A549 (cell line): ENCODE measurements at regions not wholly inside any gene's neighbourhood (a gene's known extent, or its start where the extent isn't known, plus 50 kb on each side); places are given as distances from the start of the nearest gene placed in this dataset.

Experiments used
- ATAC-seq, 2 experiments: fragments of 200-7000 bp in 1 of 2; fragments of >200 bp in 1 of 2; cut with Nextera tagmentation in 1 of 2; cut with Tn5 transposase in 1 of 2; 3 replicates each; pipeline versions ENCODE4 v1.8.0 to v1.9.1; 2018 to 2020; ENCODE audit warnings: mild to moderate bottlenecking in 1 of 2, moderate library complexity in 1 of 2
- CTCF ChIA-PET: fragments of 300-600 bp; sonication (Branson Sonifier 250); formaldehyde crosslinking; extraction: SDS; loops from one replicate; lab custom pipeline; 2021; ENCODE audit warnings: antibody characterized with exemption, inconsistent platforms; lab: Yijun Ruan, JAX
- POLR2A ChIA-PET: fragments of 350-600 bp; formaldehyde crosslinking; extraction: SDS; loops from one replicate; lab custom pipeline; 2021; ENCODE audit warnings: antibody characterized with exemption, inconsistent platforms; lab: Yijun Ruan, JAX
- DNase-seq, 2 experiments: peaks; one replicate each; pipeline versions ENCODE4 v3.0.0 to v3.0.0-alpha.2; 2011 to 2016; ENCODE audit warnings: low read depth in 1 of 2, low spot score in 1 of 2
- FAIRE-seq: peaks from 2 replicates; lab custom pipeline; 2011; peaks lifted over from hg19 to GRCh38; lab: Jason Lieb, UNC
- H3K27ac ChIP-seq, 2 experiments: fragments of >200 bp; sonication (Bioruptor Twin); formaldehyde crosslinking; 3 replicates each; pipeline ENCODE4 v1.5.1; 2016 to 2017
- H3K4me1 ChIP-seq: fragments of >200 bp; sonication (Bioruptor Twin); formaldehyde crosslinking; 3 replicates; pipeline ENCODE4 v1.6.1; 2016
- H3K4me2 ChIP-seq: fragments of >200 bp; sonication (Bioruptor Twin); formaldehyde crosslinking; 3 replicates; pipeline ENCODE4 v1.6.1; 2016
- H3K4me3 ChIP-seq: fragments of >200 bp; sonication (Bioruptor Twin); formaldehyde crosslinking; 3 replicates; pipeline ENCODE4 v1.5.1; 2016
- H3K9me3 ChIP-seq: fragments of >200 bp; sonication (Bioruptor Twin); formaldehyde crosslinking; 3 replicates; pipeline ENCODE4 v1.6.1; 2016
- ATOH8 ChIP-seq: fragments of 250-450 bp; sonication (Bioruptor Pico); IDR thresholded peaks from 2 replicates; pipeline ENCODE4 v1.5.0; 2020; ENCODE audit warnings: low read depth, mild to moderate bottlenecking, moderate library complexity
- CEBPB ChIP-seq, 2 experiments: fragments of >200 bp in 1 of 2; sonication (Bioruptor Twin) in 1 of 2; formaldehyde crosslinking in 1 of 2; IDR thresholded peaks; 2 replicates each; pipeline ENCODE4 v1.6.1; 2012 to 2016
- CHD2 ChIP-seq: fragments of 150-350 bp; IDR thresholded peaks from 2 replicates; pipeline ENCODE4 v1.6.1; 2014; ENCODE audit warnings: low read length; ENCODE audit not compliant: partially characterized antibody
- CHD4 ChIP-seq: fragments of 200-600 bp; sonication (generic); IDR thresholded peaks from 2 replicates; pipeline ENCODE4 v1.6.1; 2016; ENCODE audit warnings: antibody characterized with exemption, mild to moderate bottlenecking, borderline replicate concordance
- EP300 ChIP-seq, 2 experiments: fragments of >200 bp; sonication (Bioruptor Twin); formaldehyde crosslinking; IDR thresholded peaks; 2 replicates in 1 of 2; 3 replicates in 1 of 2; pipeline ENCODE4 v1.6.1; 2016 to 2017
- ESRRA ChIP-seq: fragments of 150-350 bp; IDR thresholded peaks from 2 replicates; pipeline ENCODE4 v1.6.1; 2014; ENCODE audit warnings: mild to moderate bottlenecking, low read length, borderline replicate concordance
- HOXA7 ChIP-seq: fragments of 250-450 bp; sonication (Bioruptor Pico); IDR thresholded peaks from 2 replicates; pipeline ENCODE4 v1.5.0; 2020; ENCODE audit warnings: mild to moderate bottlenecking, moderate library complexity
- HOXB13 ChIP-seq: fragments of 250-450 bp; sonication (Bioruptor Pico); IDR thresholded peaks from 2 replicates; pipeline ENCODE4 v1.5.0; 2020; ENCODE audit warnings: low read depth, mild to moderate bottlenecking, moderate library complexity
- HOXB5 ChIP-seq: fragments of 250-450 bp; sonication (Bioruptor Pico); IDR thresholded peaks from 2 replicates; pipeline ENCODE4 v1.5.0; 2020; ENCODE audit warnings: mild to moderate bottlenecking, moderate library complexity
- JUN ChIP-seq, 2 experiments: fragments of >200 bp; sonication (Bioruptor Twin); formaldehyde crosslinking; IDR thresholded peaks; 2 replicates in 1 of 2; 3 replicates in 1 of 2; pipeline ENCODE4 v1.6.1; 2016 to 2017
- KDM1A ChIP-seq: fragments of 200-600 bp; sonication (generic); IDR thresholded peaks from 2 replicates; pipeline ENCODE4 v1.6.1; 2016; ENCODE audit warnings: low read depth, mild to moderate bottlenecking
- MAFK ChIP-seq: fragments of 450-650 bp; IDR thresholded peaks from 2 replicates; pipeline ENCODE4 v1.6.1; 2014; ENCODE audit not compliant: partially characterized antibody
- MAZ ChIP-seq: fragments of 150-350 bp; IDR thresholded peaks from 2 replicates; pipeline ENCODE4 v1.6.1; 2014; ENCODE audit warnings: antibody characterized with exemption, low read depth, low read length, borderline replicate concordance
- NPAS2 ChIP-seq: fragments of 250-450 bp; sonication (Bioruptor Pico); IDR thresholded peaks from 2 replicates; pipeline ENCODE4 v1.8.0; 2022; ENCODE audit warnings: mild to moderate bottlenecking, moderate library complexity, borderline replicate concordance
- PHF8 ChIP-seq: fragments of 200-600 bp; sonication (generic); IDR thresholded peaks from 2 replicates; pipeline ENCODE4 v1.6.1; 2016; ENCODE audit warnings: low read depth, mild to moderate bottlenecking, antibody characterized with exemption, moderate library complexity, borderline replicate concordance
- RAD21 ChIP-seq, 2 experiments: fragments of >200 bp in 1 of 2; sonication (Bioruptor Twin) in 1 of 2; formaldehyde crosslinking in 1 of 2; IDR thresholded peaks in 1 of 2; conservative IDR thresholded peaks in 1 of 2; 2 replicates in 1 of 2; 3 replicates in 1 of 2; pipeline ENCODE4 v1.6.1; 2012 to 2018; ENCODE audit warnings: inconsistent platforms in 1 of 2
- RCOR1 ChIP-seq: fragments of 150-350 bp; IDR thresholded peaks from 2 replicates; pipeline ENCODE4 v1.6.1; 2014; ENCODE audit warnings: antibody characterized with exemption, low read length, low read depth
- ZC3H11A ChIP-seq: fragments of 450-650 bp; IDR thresholded peaks from 2 replicates; pipeline ENCODE4 v1.6.1; 2014; ENCODE audit warnings: antibody characterized with exemption, mild to moderate bottlenecking
- WGBS: methylation state at CpG from one replicate; pipeline ENCODE4 v1.1.6; 2017; ENCODE audit errors: missing lambda C conversion rate; 5-methylcytosine and 5-hydroxymethylcytosine counted together
- TF ChIP-seq, protein P1 (sequence below): IDR thresholded peaks from 2 replicates; pipeline ENCODE4 v1.6.1; 2012
- TF ChIP-seq, protein P2 (sequence below): IDR thresholded peaks from 2 replicates; pipeline ENCODE4 v1.6.1; 2012
- TF ChIP-seq, protein P3 (sequence below): IDR thresholded peaks from 2 replicates; pipeline ENCODE4 v1.6.1; 2012; ENCODE audit warnings: low read depth, borderline replicate concordance

GRCh38 chr3:168497741-168498140 is 402.0 kb upstream of the GOLIM4 start:
- WGBS, result 6% methylated on average over 2 of the region's 2 CpGs
- CTCF ChIA-PET, result no interaction called here

GRCh38 chr3:168497183-168497582 is 401.5 kb upstream of the GOLIM4 start:
- TF ChIP-seq EP300 (IDR thresholded peaks at IDR 0.05) (no peak), ESRRA (no peak), HOXA7 (CRISPR knock-in tag) (no peak), ATOH8 (no peak)
- FAIRE-seq (no peak), DNase-seq (no peak), ATAC-seq (no peak)
- Histone ChIP-seq H3K27ac (no peak overlapping the region), H3K4me3 (no peak overlapping the region), H3K4me2 (no peak overlapping the region), H3K4me1 (no peaks in the 10 kb centered on the region), H3K9me3 (no peaks in the 10 kb centered on the region)
- ChIA-PET POLR2A (no interaction called here), CTCF (no interaction called here)
- 7% methylated on average over 4 of the region's 4 CpGs for WGBS

More at GRCh38 chr3:168497741-168498140, 402.0 kb upstream of the GOLIM4 start:
- no peak overlapping the region for H3K4me2 ChIP-seq
- TF ChIP-seq NPAS2 (CRISPR knock-in tag), result no peak
- TF ChIP-seq KDM1A, result no peak
- no peak for TF ChIP-seq ZC3H11A
- no peak for TF ChIP-seq RAD21 (conservative IDR thresholded peaks at IDR 0.05 in 1 of 2, IDR thresholded peaks at IDR 0.05 in 1 of 2)
- no peak for TF ChIP-seq HOXB5 (CRISPR knock-in tag)
- no peak for TF ChIP-seq CEBPB (IDR thresholded peaks at IDR 0.05)
- no peak for TF ChIP-seq HOXB13 (CRISPR knock-in tag)
- no peak for TF ChIP-seq PHF8
- no peak for TF ChIP-seq JUN (IDR thresholded peaks at IDR 0.05)
- no peak for TF ChIP-seq RCOR1
- no peak for TF ChIP-seq CHD4
- TF ChIP-seq, protein P1, sequence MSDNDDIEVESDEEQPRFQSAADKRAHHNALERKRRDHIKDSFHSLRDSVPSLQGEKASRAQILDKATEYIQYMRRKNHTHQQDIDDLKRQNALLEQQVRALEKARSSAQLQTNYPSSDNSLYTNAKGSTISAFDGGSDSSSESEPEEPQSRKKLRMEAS, result no peak
- no peak for TF ChIP-seq CHD2
- no peak for TF ChIP-seq MAZ
- TF ChIP-seq MAFK, result no peak
- TF ChIP-seq, protein P2, sequence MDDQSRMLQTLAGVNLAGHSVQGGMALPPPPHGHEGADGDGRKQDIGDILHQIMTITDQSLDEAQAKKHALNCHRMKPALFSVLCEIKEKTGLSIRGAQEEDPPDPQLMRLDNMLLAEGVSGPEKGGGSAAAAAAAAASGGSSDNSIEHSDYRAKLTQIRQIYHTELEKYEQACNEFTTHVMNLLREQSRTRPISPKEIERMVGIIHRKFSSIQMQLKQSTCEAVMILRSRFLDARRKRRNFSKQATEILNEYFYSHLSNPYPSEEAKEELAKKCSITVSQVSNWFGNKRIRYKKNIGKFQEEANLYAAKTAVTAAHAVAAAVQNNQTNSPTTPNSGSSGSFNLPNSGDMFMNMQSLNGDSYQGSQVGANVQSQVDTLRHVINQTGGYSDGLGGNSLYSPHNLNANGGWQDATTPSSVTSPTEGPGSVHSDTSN, result no peak
- TF ChIP-seq, protein P3, sequence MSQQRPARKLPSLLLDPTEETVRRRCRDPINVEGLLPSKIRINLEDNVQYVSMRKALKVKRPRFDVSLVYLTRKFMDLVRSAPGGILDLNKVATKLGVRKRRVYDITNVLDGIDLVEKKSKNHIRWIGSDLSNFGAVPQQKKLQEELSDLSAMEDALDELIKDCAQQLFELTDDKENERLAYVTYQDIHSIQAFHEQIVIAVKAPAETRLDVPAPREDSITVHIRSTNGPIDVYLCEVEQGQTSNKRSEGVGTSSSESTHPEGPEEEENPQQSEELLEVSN, result no peak
- POLR2A ChIA-PET, result no interaction called here
- H3K4me3 ChIP-seq, result no peak overlapping the region
- ATAC-seq, result no peak
- no peaks in the 10 kb centered on the region for H3K9me3 ChIP-seq
- no peaks in the 10 kb centered on the region for H3K4me1 ChIP-seq
- no peak for DNase-seq
- H3K27ac ChIP-seq, result no peak overlapping the region
- FAIRE-seq, result no peak

GRCh38 chr3:168495932-168496331 is 400.2 kb upstream of the GOLIM4 start:
- 54% methylated on average over 2 of the region's 2 CpGs for WGBS

More at GRCh38 chr3:168495932-168496331, 400.2 kb upstream of the GOLIM4 start:
- H3K27ac ChIP-seq, result no peak overlapping the region
- ChIA-PET CTCF (no interaction called here), POLR2A (no interaction called here)
- no peaks in the 10 kb centered on the region for H3K4me1 ChIP-seq
- H3K4me3 ChIP-seq, result no peak overlapping the region
- no peak overlapping the region for H3K4me2 ChIP-seq
- FAIRE-seq, result no peak
- TF ChIP-seq MAFK, result peak; percentile 54
- TF ChIP-seq ZC3H11A, result no peak
- TF ChIP-seq EP300 (IDR thresholded peaks at IDR 0.05), result no peak
- TF ChIP-seq RCOR1, result no peak
- ATAC-seq, result no peak
- no peaks in the 10 kb centered on the region for H3K9me3 ChIP-seq
- DNase-seq, result no peak
